ENCODE measurements at regions not wholly inside any gene's neighbourhood (a gene's known extent, or its start where the extent isn't known, plus 50 kb on each side); places are given as distances from the start of the nearest gene placed in this dataset.

- DNase-seq = no peak
These were observed 1656.9 kb upstream of the RAG2 start for GRCh38 chr11:38254913-38255312.

GRCh38 chr11:38252620-38253019 is 1654.6 kb upstream of the RAG2 start:
- no peak for DNase-seq

GRCh38 chr11:38246451-38246850 is 1648.4 kb upstream of the RAG2 start:
- DNase-seq = no peak

- no peak for DNase-seq
These were observed 1628.6 kb upstream of the RAG2 start for GRCh38 chr11:38226684-38227083.

GRCh38 chr11:38221295-38221694 is 1623.3 kb upstream of the RAG2 start:
- DNase-seq = no peak

- no peak for DNase-seq
These were observed 1621.6 kb upstream of the RAG2 start for GRCh38 chr11:38219636-38220035.

GRCh38 chr11:38208951-38209350 is 1610.9 kb upstream of the RAG2 start:
- no peak for DNase-seq

GRCh38 chr11:38206663-38207062 is 1608.6 kb upstream of the RAG2 start:
- no peak for DNase-seq

- no peak for DNase-seq
These were observed 1593.1 kb upstream of the RAG2 start for GRCh38 chr11:38191101-38191500.

- DNase-seq = no peak
These were observed 1584.3 kb upstream of the RAG2 start for GRCh38 chr11:38182126-38182866.

- DNase-seq = no peak
These were observed 1578.8 kb upstream of the RAG2 start for GRCh38 chr11:38176686-38177322.

- no peak for DNase-seq
These were observed 1575.6 kb upstream of the RAG2 start for GRCh38 chr11:38173676-38174075.

- DNase-seq = no peak
These were observed 1571.2 kb upstream of the RAG2 start for GRCh38 chr11:38169286-38169685.

- no peak for DNase-seq
These were observed 1565.5 kb upstream of the RAG2 start for GRCh38 chr11:38163526-38163925.

GRCh38 chr11:38160433-38160832 is 1562.4 kb upstream of the RAG2 start:
- no peak for DNase-seq

- DNase-seq = no peak
These were observed 1561.0 kb upstream of the RAG2 start for GRCh38 chr11:38159038-38159437.

- no peak for DNase-seq
These were observed 1558.6 kb upstream of the RAG2 start for GRCh38 chr11:38156495-38157146.

- no peak for DNase-seq
These were observed 1557.8 kb upstream of the RAG2 start for GRCh38 chr11:38155856-38156255.

- DNase-seq = no peak
These were observed 1555.9 kb upstream of the RAG2 start for GRCh38 chr11:38153985-38154384.

GRCh38 chr11:38143852-38144251 is 1545.8 kb upstream of the RAG2 start:
- no peak for DNase-seq

- no peak for DNase-seq
These were observed 1540.9 kb upstream of the RAG2 start for GRCh38 chr11:38138972-38139371.

GRCh38 chr11:38136887-38137286 is 1538.9 kb upstream of the RAG2 start:
- DNase-seq = no peak

- no peak for DNase-seq
These were observed 1533.5 kb upstream of the RAG2 start for GRCh38 chr11:38131535-38131934.

GRCh38 chr11:38130976-38131375 is 1532.9 kb upstream of the RAG2 start:
- DNase-seq = no peak
